ENCODE measurements at regions not wholly inside any gene's neighbourhood (a gene's known extent, or its start where the extent isn't known, plus 50 kb on each side); places are given as distances from the start of the nearest gene placed in this dataset.

GRCh38 chr2:23238011-23238657 lies 146.8 kb upstream of the KLHL29 start:
- DNase-seq (ENCODE audit: extremely low read depth in 1 of 11, low read depth in 9 of 11, low spot score in 4 of 11), result no peak

GRCh38 chr2:23239374-23239773 lies 145.6 kb upstream of the KLHL29 start:
- no peak for DNase-seq (ENCODE audit: extremely low read depth in 1 of 11, low read depth in 9 of 11, low spot score in 4 of 11)

DNA sequence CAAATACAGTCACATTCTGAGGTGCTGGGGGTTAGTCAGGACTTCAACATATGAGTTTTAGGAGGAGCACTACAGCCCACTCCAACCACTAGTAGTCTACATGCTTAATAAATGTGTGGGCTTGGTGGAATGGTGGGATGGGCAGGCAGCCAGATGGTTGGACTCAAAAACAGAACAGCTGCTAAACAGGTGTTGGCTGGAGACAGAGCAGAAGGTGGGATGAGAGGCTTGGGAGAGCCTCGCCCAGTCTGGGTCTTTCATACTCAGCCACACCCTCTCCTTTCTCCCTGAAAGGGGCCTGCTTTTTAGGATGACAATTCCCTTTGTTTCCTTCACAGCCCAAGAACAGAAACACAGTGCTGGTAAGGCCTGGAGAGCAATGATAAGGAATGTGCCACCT lies 143.9 kb upstream of the KLHL29 start:
- no peak for DNase-seq (ENCODE audit: extremely low read depth in 1 of 11, low read depth in 9 of 11, low spot score in 4 of 11)

- no peak for DNase-seq (ENCODE audit: extremely low read depth in 1 of 11, low read depth in 9 of 11, low spot score in 4 of 11)
These were observed 143.3 kb upstream of the KLHL29 start for GRCh38 chr2:23241611-23242245.

DNA sequence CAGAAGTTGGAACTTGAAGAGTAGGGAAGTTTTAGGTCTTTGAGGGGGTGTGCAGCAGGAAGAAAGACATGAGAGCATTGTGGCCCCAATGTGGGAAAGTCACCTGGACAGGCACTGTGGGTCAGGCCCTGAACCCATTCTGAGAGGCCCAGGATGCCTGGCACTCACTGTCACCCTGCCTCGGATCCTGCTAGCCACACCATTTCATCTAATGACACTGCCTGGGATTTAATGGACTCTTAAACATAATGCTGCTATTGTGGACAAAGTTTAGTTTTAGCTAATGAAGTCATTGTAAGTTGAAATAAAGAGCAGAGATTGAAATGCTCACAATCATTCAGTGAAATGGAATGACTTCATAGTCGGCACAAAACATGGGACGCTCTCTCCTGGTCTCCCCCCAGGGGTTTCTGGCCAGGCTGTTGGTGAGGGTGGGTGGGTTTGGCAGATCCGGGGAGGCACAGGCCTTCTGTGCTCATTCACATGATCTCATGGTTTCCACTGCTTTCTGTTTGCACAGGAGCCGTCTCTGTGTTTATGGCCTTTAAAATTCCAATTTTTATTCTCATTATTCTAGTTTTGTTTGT lies 141.8 kb upstream of the KLHL29 start:
- no peak for DNase-seq (ENCODE audit: extremely low read depth in 1 of 11, low read depth in 9 of 11, low spot score in 4 of 11)

DNA sequence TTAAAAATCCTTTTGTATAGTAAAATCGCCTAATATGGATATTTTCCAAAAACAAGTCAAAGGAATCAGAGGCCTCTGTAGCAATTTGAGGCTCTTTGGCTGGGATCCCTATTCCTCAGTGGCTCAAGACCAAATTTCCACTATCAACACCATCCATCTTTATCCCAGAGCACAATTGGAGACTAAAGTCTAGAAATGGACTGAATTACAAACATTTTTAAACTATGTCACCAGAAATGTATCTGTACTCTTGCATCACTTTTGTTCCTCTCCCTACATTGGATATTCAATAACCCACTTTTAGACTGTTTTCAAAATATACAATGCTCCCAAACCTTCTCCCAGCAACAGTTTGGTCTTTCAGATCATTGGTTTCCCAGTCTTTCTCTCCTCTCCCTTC lies 140.4 kb upstream of the KLHL29 start:
- no peak for DNase-seq (ENCODE audit: extremely low read depth in 1 of 11, low read depth in 9 of 11, low spot score in 4 of 11)

DNA sequence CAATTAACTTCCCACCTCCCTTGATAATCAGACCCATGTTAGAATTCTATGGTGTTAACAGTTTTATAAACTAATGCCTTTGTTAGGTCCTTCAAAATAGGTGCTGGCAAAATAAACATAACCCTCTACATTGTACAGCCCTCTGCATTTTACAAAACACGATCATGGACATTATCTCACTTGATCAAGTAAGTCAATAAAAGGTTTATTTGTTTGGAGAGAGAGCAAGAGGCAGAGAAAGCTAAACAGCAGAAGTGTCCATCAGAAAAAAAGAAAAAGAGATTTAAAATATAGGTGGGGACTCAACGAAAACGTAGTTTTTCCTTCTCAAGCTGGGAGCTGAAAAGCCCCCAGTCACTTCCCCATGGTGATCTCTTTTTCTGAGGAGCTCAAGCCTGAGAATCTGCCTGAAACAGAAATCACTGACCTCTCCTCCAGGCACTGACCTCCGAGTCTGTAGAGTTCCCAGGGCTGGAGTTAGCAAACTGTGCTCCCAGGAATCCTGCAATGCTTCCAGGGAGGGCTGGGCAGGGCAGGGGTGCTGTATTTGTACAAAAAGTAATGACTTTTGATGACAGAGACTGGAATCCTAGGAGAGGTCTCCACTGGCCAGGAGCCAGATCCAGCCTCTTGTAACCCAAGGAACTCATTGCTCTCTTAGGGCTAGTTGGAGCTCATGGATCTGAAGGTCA lies 137.8 kb upstream of the KLHL29 start:
- DNase-seq (ENCODE audit: extremely low read depth in 1 of 11, low read depth in 9 of 11, low spot score in 4 of 11), result no peak

DNA sequence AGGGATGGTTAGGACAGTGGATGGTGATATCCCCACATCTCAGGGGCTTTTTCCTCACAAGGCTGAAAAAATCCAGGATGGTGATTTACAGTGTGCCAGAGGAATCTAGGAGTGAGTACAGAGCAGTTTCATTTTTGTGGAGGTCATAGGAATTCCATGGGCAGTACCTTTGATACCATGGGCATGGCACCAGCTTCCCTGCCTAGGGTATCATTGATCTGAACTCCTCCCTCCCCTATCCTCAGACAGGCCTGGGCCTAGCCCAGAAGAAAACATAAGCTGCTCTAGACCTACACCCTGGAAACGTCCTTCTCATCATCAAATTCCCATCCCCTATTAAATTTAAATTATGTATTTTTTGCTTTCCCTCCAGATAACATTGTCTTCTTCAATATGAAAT lies 136.3 kb upstream of the KLHL29 start:
- no peak for DNase-seq (ENCODE audit: extremely low read depth in 1 of 11, low read depth in 9 of 11, low spot score in 4 of 11)

- no peak for DNase-seq (ENCODE audit: extremely low read depth in 1 of 11, low read depth in 9 of 11, low spot score in 4 of 11)
These were observed 135.6 kb upstream of the KLHL29 start for GRCh38 chr2:23249348-23249747.

- DNase-seq (ENCODE audit: extremely low read depth in 1 of 11, low read depth in 9 of 11, low spot score in 4 of 11), result no peak
These were observed 134.6 kb upstream of the KLHL29 start for GRCh38 chr2:23250371-23250770.

GRCh38 chr2:23256643-23257042 lies 128.3 kb upstream of the KLHL29 start:
- no peak for DNase-seq (ENCODE audit: extremely low read depth in 1 of 11, low read depth in 9 of 11, low spot score in 4 of 11)

DNA sequence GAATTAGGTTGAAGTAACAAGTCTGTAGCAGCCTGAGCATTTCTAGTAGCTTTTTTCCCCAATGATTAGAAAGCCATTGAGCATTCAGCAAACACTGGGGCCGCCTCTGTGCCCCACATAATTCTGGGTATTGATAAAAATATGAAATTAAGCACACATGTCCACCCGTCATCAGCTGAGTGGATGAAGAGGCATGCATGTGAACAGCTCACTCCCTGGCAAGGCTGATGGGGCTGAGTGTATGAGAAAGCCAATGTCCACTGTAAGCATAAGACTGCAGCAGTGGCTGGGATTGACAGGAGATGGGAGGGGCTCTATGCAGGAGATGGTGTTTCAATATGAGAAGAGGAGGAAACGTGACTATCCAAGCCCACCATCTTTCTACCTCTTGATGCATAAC lies 124.4 kb upstream of the KLHL29 start:
- DNase-seq (ENCODE audit: extremely low read depth in 1 of 11, low read depth in 9 of 11, low spot score in 4 of 11), result no peak

- DNase-seq (ENCODE audit: extremely low read depth in 1 of 11, low read depth in 9 of 11, low spot score in 4 of 11), result no peak
These were observed 116.3 kb upstream of the KLHL29 start for GRCh38 chr2:23268467-23269263.

- DNase-seq (ENCODE audit: extremely low read depth in 1 of 11, low read depth in 9 of 11, low spot score in 4 of 11), result no peak
These were observed 115.2 kb upstream of the KLHL29 start for GRCh38 chr2:23269747-23270146.

- DNase-seq (ENCODE audit: extremely low read depth in 1 of 11, low read depth in 9 of 11, low spot score in 4 of 11), result no peak
These were observed 114.2 kb upstream of the KLHL29 start for GRCh38 chr2:23270810-23271209.

DNA sequence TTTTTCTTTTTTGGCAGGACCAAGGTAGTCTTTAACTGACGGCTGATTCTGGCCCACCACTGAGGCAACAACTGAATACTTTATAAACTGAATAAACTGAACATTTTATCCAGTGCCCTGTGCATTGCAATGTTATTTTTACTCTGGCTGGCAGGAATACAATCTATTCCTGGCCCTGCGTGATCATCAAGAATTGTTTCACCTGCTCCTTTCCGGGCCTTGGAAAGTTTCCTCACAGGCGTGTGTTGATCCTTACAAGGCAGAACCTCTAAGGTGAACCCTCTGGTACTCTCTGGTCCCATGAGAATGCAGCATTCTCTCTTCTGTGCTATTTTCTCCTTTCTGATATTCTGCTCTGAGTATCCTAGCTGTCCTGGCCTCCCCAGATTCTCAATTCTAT lies 113.7 kb upstream of the KLHL29 start:
- DNase-seq (ENCODE audit: extremely low read depth in 1 of 11, low read depth in 9 of 11, low spot score in 4 of 11), result no peak

DNA sequence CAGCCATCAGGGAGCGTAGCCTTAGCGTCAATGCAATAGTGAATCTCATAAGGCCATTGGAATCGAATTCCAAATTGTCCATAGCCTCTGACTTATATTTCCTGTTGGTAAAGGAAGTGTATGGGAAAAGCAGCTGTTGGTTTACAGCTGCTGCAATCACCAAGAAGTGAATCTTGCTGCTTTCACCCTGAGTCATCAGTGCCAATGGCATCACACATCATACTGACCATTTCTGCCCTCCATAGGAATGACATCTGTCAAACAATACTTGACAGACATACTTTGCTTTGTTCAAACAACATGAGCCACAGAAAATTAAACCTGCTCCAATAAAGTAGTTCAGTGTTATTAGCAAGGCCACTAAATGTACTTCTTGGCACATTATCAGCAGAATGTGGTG lies 111.2 kb upstream of the KLHL29 start:
- DNase-seq (ENCODE audit: extremely low read depth in 1 of 11, low read depth in 9 of 11, low spot score in 4 of 11), result no peak

DNA sequence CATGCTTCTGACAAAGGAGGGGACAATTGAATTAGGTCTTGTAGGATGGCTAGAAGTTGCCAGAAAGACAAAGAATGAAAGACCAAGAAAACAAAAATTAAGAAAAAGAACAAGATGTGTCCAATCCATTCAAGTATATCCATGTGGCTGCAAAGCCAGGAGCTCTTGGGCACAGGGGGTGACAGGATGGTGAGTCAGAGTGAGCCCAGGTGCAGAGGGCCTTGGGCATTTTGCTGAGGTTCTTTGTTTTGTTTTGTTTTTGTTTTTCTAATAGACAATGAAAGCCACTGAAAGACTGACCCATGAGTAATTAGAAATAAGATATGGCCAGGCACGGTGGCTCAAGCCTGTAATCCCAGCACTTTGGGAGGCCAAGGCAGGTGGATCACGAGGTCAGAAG lies 104.6 kb upstream of the KLHL29 start:
- DNase-seq (ENCODE audit: extremely low read depth in 1 of 11, low read depth in 9 of 11, low spot score in 4 of 11), result no peak

- no peak for DNase-seq (ENCODE audit: extremely low read depth in 1 of 11, low read depth in 9 of 11, low spot score in 4 of 11)
These were observed 101.3 kb upstream of the KLHL29 start for GRCh38 chr2:23283653-23284052.
